Glomerular endothelial cell (primary cell): ENCODE measurements at regions not wholly inside any gene's neighbourhood (a gene's known extent, or its start where the extent isn't known, plus 50 kb on each side); places are given as distances from the start of the nearest gene placed in this dataset.

ENCODE experiments used
- DNase-seq: peaks from one replicate; pipeline ENCODE4 v3.0.0-alpha.2; 2011; ENCODE audit warnings: low read depth, low spot score; ENCODE audit errors: extremely low read depth

- no peak for DNase-seq
Observed at GRCh38 chr3:94935738-94936580, 873.1 kb downstream of the NSUN3 start.

GRCh38 chr3:94937980-94938379 lies 875.1 kb downstream of the NSUN3 start:
- DNase-seq, result no peak

- DNase-seq, result no peak
Observed at GRCh38 chr3:94946683-94947082, 883.8 kb downstream of the NSUN3 start.

- no peak for DNase-seq
Observed at GRCh38 chr3:94961423-94962100, 898.7 kb downstream of the NSUN3 start.

- DNase-seq, result no peak
Observed at GRCh38 chr3:94965867-94966475, 903.1 kb downstream of the NSUN3 start.

- DNase-seq, result no peak
Observed at GRCh38 chr3:94967196-94967595, 904.3 kb downstream of the NSUN3 start.

- DNase-seq, result no peak
Observed at GRCh38 chr3:94968519-94968918, 905.7 kb downstream of the NSUN3 start.

GRCh38 chr3:94972066-94972465 lies 909.2 kb downstream of the NSUN3 start:
- DNase-seq, result no peak

- DNase-seq, result no peak
Observed at GRCh38 chr3:94978084-94978483, 915.2 kb downstream of the NSUN3 start.

GRCh38 chr3:94985778-94986177 lies 922.9 kb downstream of the NSUN3 start:
- no peak for DNase-seq

- DNase-seq, result no peak
Observed at GRCh38 chr3:94990952-94991705, 928.3 kb downstream of the NSUN3 start.

GRCh38 chr3:94996743-94997142 lies 933.9 kb downstream of the NSUN3 start:
- no peak for DNase-seq

- no peak for DNase-seq
Observed at GRCh38 chr3:95002438-95003046, 939.7 kb downstream of the NSUN3 start.

GRCh38 chr3:95028688-95029087 lies 965.8 kb downstream of the NSUN3 start:
- no peak for DNase-seq

GRCh38 chr3:95029644-95030043 lies 966.8 kb downstream of the NSUN3 start:
- DNase-seq, result no peak

- DNase-seq, result no peak
Observed at GRCh38 chr3:95036526-95037021, 973.7 kb downstream of the NSUN3 start.

- no peak for DNase-seq
Observed at GRCh38 chr3:95037097-95037496, 974.2 kb downstream of the NSUN3 start.

GRCh38 chr3:95037927-95038326 lies 975.1 kb downstream of the NSUN3 start:
- no peak for DNase-seq

GRCh38 chr3:95044101-95044500 lies 981.2 kb downstream of the NSUN3 start:
- no peak for DNase-seq

GRCh38 chr3:95048564-95048963 lies 985.7 kb downstream of the NSUN3 start:
- no peak for DNase-seq
